Right atrium auricular region (tissue), 2 donors: ENCODE measurements at regions not wholly inside any gene's neighbourhood (a gene's known extent, or its start where the extent isn't known, plus 50 kb on each side); places are given as distances from the start of the nearest gene placed in this dataset.

Experiments used
- DNase-seq: peaks from one replicate; pipeline ENCODE4 v3.0.0-alpha.2; 2019; ENCODE audit warnings: low spot score
- H3K27ac ChIP-seq, 2 donors: fragments of 200-600 bp; sonication (generic); 1 replicate in 1 of 2; 2 replicates in 1 of 2; pipeline ENCODE4 v1.5.1; 2016 to 2019
- H3K27me3 ChIP-seq, 2 donors: fragments of 200-600 bp; sonication (generic); one replicate each; pipeline versions ENCODE4 v1.5.1 to v1.6.0; 2017 to 2019
- H3K36me3 ChIP-seq: fragments of 200-600 bp; sonication (generic); one replicate; pipeline ENCODE4 v1.5.1; 2016
- H3K4me1 ChIP-seq, 2 donors: fragments of 200-600 bp; sonication (generic); one replicate each; pipeline versions ENCODE4 v1.5.1 to v1.6.0; 2017 to 2019
- H3K4me3 ChIP-seq, 2 donors: fragments of 200-600 bp; sonication (generic); 1 replicate in 1 of 2; 2 replicates in 1 of 2; pipeline ENCODE4 v1.5.1; 2017 to 2019; ENCODE audit warnings: mild to moderate bottlenecking in 1 of 2, moderate library complexity in 1 of 2
- H3K9me3 ChIP-seq, 2 donors: fragments of 200-600 bp; sonication (generic); one replicate each; pipeline ENCODE4 v1.5.1; 2019
- CTCF ChIP-seq, 2 donors: fragments of 200-600 bp; sonication (generic); IDR thresholded peaks; one replicate each; pipeline ENCODE4 v1.5.1; 2019; ENCODE audit warnings: antibody characterized with exemption in 2 of 2

- no peaks in the 10 kb centered on the region for H3K36me3 ChIP-seq
- no peak for TF ChIP-seq CTCF (IDR thresholded peaks at IDR 0.05)
- no peaks in the 10 kb centered on the region for H3K9me3 ChIP-seq
- no peak overlapping the region for H3K27ac ChIP-seq
- no peaks in the 10 kb centered on the region for H3K27me3 ChIP-seq
- H3K4me3 ChIP-seq = no peak overlapping the region
- no peak for DNase-seq
- no peaks in the 10 kb centered on the region for H3K4me1 ChIP-seq
Observed at GRCh38 chr2:217462121-217462520, 540.7 kb downstream of the TNS1 start.

- H3K4me1 ChIP-seq = no peaks in the 10 kb centered on the region
- no peaks in the 10 kb centered on the region for H3K9me3 ChIP-seq
- TF ChIP-seq CTCF (IDR thresholded peaks at IDR 0.05) = no peak
- no peaks in the 10 kb centered on the region for H3K27me3 ChIP-seq
- no peaks in the 10 kb centered on the region for H3K36me3 ChIP-seq
- no peak overlapping the region for H3K4me3 ChIP-seq
- DNase-seq = no peak
- H3K27ac ChIP-seq = no peak overlapping the region
Observed at GRCh38 chr2:217461674-217462073, 541.1 kb downstream of the TNS1 start.

GRCh38 chr2:217459680-217460405 lies 543.0 kb downstream of the TNS1 start:
- Histone ChIP-seq H3K4me1 (no peaks in the 10 kb centered on the region), H3K4me3 (no peak overlapping the region), H3K36me3 (no peaks in the 10 kb centered on the region), H3K27me3 (no peaks in the 10 kb centered on the region), H3K9me3 (no peaks in the 10 kb centered on the region), H3K27ac (no peak overlapping the region)
- no peak for TF ChIP-seq CTCF (IDR thresholded peaks at IDR 0.05)
- no peak for DNase-seq

- Histone ChIP-seq H3K9me3 (no peaks in the 10 kb centered on the region), H3K4me1 (no peaks in the 10 kb centered on the region), H3K27me3 (no peaks in the 10 kb centered on the region), H3K36me3 (no peaks in the 10 kb centered on the region), H3K4me3 (no peak overlapping the region), H3K27ac (no peak overlapping the region)
- TF ChIP-seq CTCF (IDR thresholded peaks at IDR 0.05) = no peak
- no peak for DNase-seq
Observed at GRCh38 chr2:217459016-217459415, 543.8 kb downstream of the TNS1 start.

- Histone ChIP-seq H3K9me3 (no peaks in the 10 kb centered on the region), H3K4me3 (no peak overlapping the region), H3K27me3 (no peaks in the 10 kb centered on the region), H3K4me1 (peaks cover 0 to 4% of the 10 kb centered on the region in 2 donors), H3K36me3 (no peaks in the 10 kb centered on the region), H3K27ac (no peak overlapping the region)
- DNase-seq = no peak
- TF ChIP-seq CTCF (IDR thresholded peaks at IDR 0.05) = no peak
Observed at GRCh38 chr2:217456016-217456415, 546.8 kb downstream of the TNS1 start.

GRCh38 chr2:217452928-217453327 lies 549.9 kb downstream of the TNS1 start:
- Histone ChIP-seq H3K4me1 (peaks cover 0 to 4% of the 10 kb centered on the region in 2 donors), H3K36me3 (no peaks in the 10 kb centered on the region), H3K27ac (no peak overlapping the region), H3K27me3 (no peaks in the 10 kb centered on the region), H3K9me3 (no peaks in the 10 kb centered on the region), H3K4me3 (no peak overlapping the region)
- TF ChIP-seq CTCF (IDR thresholded peaks at IDR 0.05) = no peak
- no peak for DNase-seq
